ENCODE measurements at regions not wholly inside any gene's neighbourhood (a gene's known extent, or its start where the extent isn't known, plus 50 kb on each side); places are given as distances from the start of the nearest gene placed in this dataset.

DNA sequence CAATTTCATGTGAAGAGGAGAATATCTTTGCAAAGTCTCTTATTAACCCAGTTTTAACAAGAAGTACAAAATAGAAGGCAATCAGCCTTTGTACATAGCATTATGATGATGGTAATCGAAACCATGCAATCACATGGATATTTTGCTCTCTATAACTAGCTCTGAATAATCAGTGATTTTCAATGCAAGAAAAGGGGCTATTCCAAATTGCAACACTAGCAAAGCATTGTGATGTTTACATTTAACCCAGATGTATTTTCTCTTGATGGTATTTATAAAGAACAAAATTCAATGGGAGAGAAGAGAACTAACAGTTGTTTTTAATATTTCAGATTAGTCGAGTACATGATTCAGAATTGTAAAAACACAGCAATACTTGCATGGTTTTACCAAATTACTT, 437.5 kb upstream of the DMAC1 start:
- Histone ChIP-seq H3K4ac (replicated peaks; ENCODE audit: insufficient read length, low read depth, low read length) (no peak overlapping the region), H3K14ac (ENCODE audit: insufficient read length) (no peak overlapping the region), H3K36me3 (ENCODE audit: control insufficient read depth in 2 of 4, insufficient read depth in 4 of 4, low read length in 3 of 4) (no peaks in the 10 kb centered on the region), H4K8ac (ENCODE audit: extremely low read depth, insufficient read depth, low read length) (no peak overlapping the region), H2BK20ac (ENCODE audit: low read length) (no peak overlapping the region), H3K27ac (ENCODE audit: low read depth, low read length) (no peak overlapping the region), H3K9me3 (ENCODE audit: insufficient read depth in 2 of 2, low read depth in 1 of 2, low read length in 1 of 2) (no peaks in the 10 kb centered on the region), H3K4me2 (ENCODE audit: insufficient read depth in 1 of 2, low read depth in 2 of 2, low read length in 2 of 2) (no peak overlapping the region), H2BK5ac (ENCODE audit: low read depth, low read length) (no peak overlapping the region), H3K9ac (replicated peaks in 1 of 4; ENCODE audit: extremely low read depth in 1 of 4, low read depth in 3 of 4, low read length in 3 of 4) (no peak overlapping the region), H2AK5ac (ENCODE audit: low read depth, low read length) (no peak overlapping the region), H3K79me1 (ENCODE audit: low read depth, low read length) (no peaks in the 10 kb centered on the region), H3K56ac (replicated peaks; ENCODE audit: insufficient read length, low read depth, low read length) (no peak overlapping the region), H2BK15ac (ENCODE audit: low read length) (no peak overlapping the region), H2BK120ac (replicated peaks; ENCODE audit: low read depth, low read length) (no peak overlapping the region), H3K4me3 (ENCODE audit: extremely low read depth in 1 of 4, insufficient read depth in 2 of 4, low read depth in 3 of 4, low read length in 4 of 4) (no peak overlapping the region), H3K79me2 (ENCODE audit: control insufficient read depth in 1 of 2, insufficient read depth in 2 of 2, low read length in 2 of 2) (no peaks in the 10 kb centered on the region), H4K5ac (ENCODE audit: insufficient read length, low read depth, low read length) (no peak overlapping the region), H3K4me1 (replicated peaks in 1 of 4; ENCODE audit: control insufficient read depth in 3 of 4, insufficient read depth in 4 of 4, low read length in 3 of 4) (peaks cover 0 to 4% (median 0%) of the 10 kb centered on the region in 4 experiments; a peak in 1 of 7 replicates), H3K23ac (ENCODE audit: insufficient read length) (no peak overlapping the region), H3K18ac (ENCODE audit: extremely low read depth, low read length) (no peak overlapping the region), H3K23me2 (ENCODE audit: low read depth, low read length) (no peaks in the 10 kb centered on the region), H2AFZ (ENCODE audit: low read length) (no peak overlapping the region), H2BK12ac (ENCODE audit: low read depth, low read length) (no peak overlapping the region), H4K91ac (replicated peaks; ENCODE audit: insufficient read length, low read length) (no peak overlapping the region), H3K27me3 (replicated peaks in 1 of 4; ENCODE audit: control insufficient read depth in 3 of 4, extremely low read depth in 1 of 4, insufficient read depth in 3 of 4, low read length in 3 of 4) (no peaks in the 10 kb centered on the region), H4K20me1 (replicated peaks in 1 of 2; ENCODE audit: control insufficient read depth in 1 of 2, insufficient read depth in 2 of 2, low read length in 2 of 2) (no peaks in the 10 kb centered on the region)
- no peak for TF ChIP-seq SRF (IDR thresholded peaks at IDR 0.05; ENCODE audit: low read depth, low read length)
- TF ChIP-seq, protein P1, sequence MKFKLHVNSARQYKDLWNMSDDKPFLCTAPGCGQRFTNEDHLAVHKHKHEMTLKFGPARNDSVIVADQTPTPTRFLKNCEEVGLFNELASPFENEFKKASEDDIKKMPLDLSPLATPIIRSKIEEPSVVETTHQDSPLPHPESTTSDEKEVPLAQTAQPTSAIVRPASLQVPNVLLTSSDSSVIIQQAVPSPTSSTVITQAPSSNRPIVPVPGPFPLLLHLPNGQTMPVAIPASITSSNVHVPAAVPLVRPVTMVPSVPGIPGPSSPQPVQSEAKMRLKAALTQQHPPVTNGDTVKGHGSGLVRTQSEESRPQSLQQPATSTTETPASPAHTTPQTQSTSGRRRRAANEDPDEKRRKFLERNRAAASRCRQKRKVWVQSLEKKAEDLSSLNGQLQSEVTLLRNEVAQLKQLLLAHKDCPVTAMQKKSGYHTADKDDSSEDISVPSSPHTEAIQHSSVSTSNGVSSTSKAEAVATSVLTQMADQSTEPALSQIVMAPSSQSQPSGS (IDR thresholded peaks at IDR 0.05; ENCODE audit: low read length): no peak
- no peak for TF ChIP-seq RFX5 (IDR thresholded peaks at IDR 0.05; ENCODE audit: borderline replicate concordance, low read depth, low read length)
- TF ChIP-seq SIN3A (conservative IDR thresholded peaks at IDR 0.05 in 1 of 2, IDR thresholded peaks at IDR 0.05 in 1 of 2; ENCODE audit: low read depth in 1 of 2, low read length in 2 of 2): no peak
- no peak for TF ChIP-seq EGR1 (IDR thresholded peaks at IDR 0.05; ENCODE audit: borderline replicate concordance, low read depth, low read length)
- no peak for TF ChIP-seq RXRA (IDR thresholded peaks at IDR 0.05; ENCODE audit: insufficient read depth, low read depth, low read length)
- no peak for TF ChIP-seq BCL11A (IDR thresholded peaks at IDR 0.05; ENCODE audit: low read depth in 2 of 2, low read length in 2 of 2)
- TF ChIP-seq KDM4A (IDR thresholded peaks at IDR 0.05; ENCODE audit: low read depth, low read length, severe bottlenecking): no peak
- TF ChIP-seq PHF8 (conservative IDR thresholded peaks at IDR 0.05; ENCODE audit: low read depth, low read length): no peak
- TF ChIP-seq RAD21 (IDR thresholded peaks at IDR 0.05 in 1 of 2, conservative IDR thresholded peaks at IDR 0.05 in 1 of 2; ENCODE audit: low read depth in 2 of 2, low read length in 2 of 2): no peak
- POLR2A ChIA-PET (ENCODE audit: partially characterized antibody): no interaction called here
- DNase-seq (ENCODE audit: low read depth in 1 of 2, low spot score in 2 of 2) (no peak), FAIRE-seq (no peak)
- CTCF ChIA-PET (ENCODE audit: partially characterized antibody): no interaction called here
- WGBS, 2 experiments (ENCODE audit: extremely low coverage in 1 of 2, insufficient coverage in 1 of 2, insufficient read length in 1 of 2, insufficient replicate concordance in 2 of 2, low coverage in 1 of 2, low lambda C conversion rate in 2 of 2, missing lambda C conversion rate in 1 of 2): 93% methylated on average over 2 of the region's 2 CpGs; no CpG with 5 or more reads in 1 of the 2 experiments
